ENCODE measurements at regions not wholly inside any gene's neighbourhood (a gene's known extent, or its start where the extent isn't known, plus 50 kb on each side); places are given as distances from the start of the nearest gene placed in this dataset.
A peak's percentile ranks its signal among the peaks of the same experiment; 100 is the strongest.

GRCh38 chr11:122062763-122063162 is 53.3 kb downstream of the BLID start:
- H3K27me3 ChIP-seq (ENCODE audit: insufficient read depth, low read length): no peaks in the 10 kb centered on the region
- no peaks in the 10 kb centered on the region for H3K36me3 ChIP-seq (ENCODE audit: insufficient read depth, low read depth, low read length)
- H3K9ac ChIP-seq (ENCODE audit: low read depth, low read length): no peak overlapping the region
- peaks cover 24% of the 10 kb centered on the region for H3K9me3 ChIP-seq (ENCODE audit: insufficient read depth, low read depth, low read length)
- no peak overlapping the region for H3K4me3 ChIP-seq (ENCODE audit: low read length)
- H3K4me1 ChIP-seq (ENCODE audit: insufficient read depth, low read length): no peaks in the 10 kb centered on the region
- no peak overlapping the region for H3K27ac ChIP-seq (ENCODE audit: low read length)

- H3K4me3 ChIP-seq (ENCODE audit: low read length): no peak overlapping the region
- H3K4me1 ChIP-seq (ENCODE audit: insufficient read depth, low read length): no peaks in the 10 kb centered on the region
- H3K27ac ChIP-seq (ENCODE audit: low read length): no peak overlapping the region
- no peaks in the 10 kb centered on the region for H3K36me3 ChIP-seq (ENCODE audit: insufficient read depth, low read depth, low read length)
- H3K27me3 ChIP-seq (ENCODE audit: insufficient read depth, low read length): no peaks in the 10 kb centered on the region
- peaks cover 22% of the 10 kb centered on the region for H3K9me3 ChIP-seq (ENCODE audit: insufficient read depth, low read depth, low read length)
- no peak overlapping the region for H3K9ac ChIP-seq (ENCODE audit: low read depth, low read length)
Measured at GRCh38 chr11:122059565-122059964, 56.5 kb downstream of the BLID start.

- Histone ChIP-seq H3K27me3 (ENCODE audit: insufficient read depth, low read length) (no peaks in the 10 kb centered on the region), H3K4me1 (ENCODE audit: insufficient read depth, low read length) (no peaks in the 10 kb centered on the region), H3K9ac (ENCODE audit: low read depth, low read length) (no peak overlapping the region), H3K36me3 (ENCODE audit: insufficient read depth, low read depth, low read length) (no peaks in the 10 kb centered on the region), H3K9me3 (ENCODE audit: insufficient read depth, low read depth, low read length) (no peaks in the 10 kb centered on the region), H3K4me3 (ENCODE audit: low read length) (no peak overlapping the region), H3K27ac (ENCODE audit: low read length) (no peak overlapping the region)
Measured at GRCh38 chr11:122050021-122050690, 65.9 kb downstream of the BLID start.

GRCh38 chr11:122048401-122048800 is 67.6 kb downstream of the BLID start:
- no peaks in the 10 kb centered on the region for H3K27me3 ChIP-seq (ENCODE audit: insufficient read depth, low read length)
- no peak overlapping the region for H3K9ac ChIP-seq (ENCODE audit: low read depth, low read length)
- no peaks in the 10 kb centered on the region for H3K36me3 ChIP-seq (ENCODE audit: insufficient read depth, low read depth, low read length)
- H3K4me3 ChIP-seq (ENCODE audit: low read length): no peak overlapping the region
- H3K4me1 ChIP-seq (ENCODE audit: insufficient read depth, low read length): no peaks in the 10 kb centered on the region
- no peaks in the 10 kb centered on the region for H3K9me3 ChIP-seq (ENCODE audit: insufficient read depth, low read depth, low read length)
- H3K27ac ChIP-seq (ENCODE audit: low read length): no peak overlapping the region

- no peaks in the 10 kb centered on the region for H3K36me3 ChIP-seq (ENCODE audit: insufficient read depth, low read depth, low read length)
- H3K4me1 ChIP-seq (ENCODE audit: insufficient read depth, low read length): peaks cover 3% of the 10 kb centered on the region; the same call in 1 of the 2 replicates
- no peak overlapping the region for H3K9ac ChIP-seq (ENCODE audit: low read depth, low read length)
- no peaks in the 10 kb centered on the region for H3K27me3 ChIP-seq (ENCODE audit: insufficient read depth, low read length)
- no peak overlapping the region for H3K27ac ChIP-seq (ENCODE audit: low read length)
- no peak overlapping the region for H3K4me3 ChIP-seq (ENCODE audit: low read length)
- H3K9me3 ChIP-seq (ENCODE audit: insufficient read depth, low read depth, low read length): no peaks in the 10 kb centered on the region
Measured at GRCh38 chr11:122046846-122047245, 69.2 kb downstream of the BLID start.

- H3K27me3 ChIP-seq (ENCODE audit: insufficient read depth, low read length): no peaks in the 10 kb centered on the region
- H3K9ac ChIP-seq (ENCODE audit: low read depth, low read length): no peak overlapping the region
- peaks cover 3% of the 10 kb centered on the region; the same call in 1 of the 2 replicates for H3K4me1 ChIP-seq (ENCODE audit: insufficient read depth, low read length)
- no peaks in the 10 kb centered on the region for H3K36me3 ChIP-seq (ENCODE audit: insufficient read depth, low read depth, low read length)
- no peaks in the 10 kb centered on the region for H3K9me3 ChIP-seq (ENCODE audit: insufficient read depth, low read depth, low read length)
- no peak overlapping the region for H3K27ac ChIP-seq (ENCODE audit: low read length)
- no peak overlapping the region for H3K4me3 ChIP-seq (ENCODE audit: low read length)
Measured at GRCh38 chr11:122046438-122046837, 69.6 kb downstream of the BLID start.

GRCh38 chr11:122045181-122045586 is 70.8 kb downstream of the BLID start:
- Histone ChIP-seq H3K4me3 (ENCODE audit: low read length) (no peak overlapping the region), H3K4me1 (ENCODE audit: insufficient read depth, low read length) (peaks cover 10% of the 10 kb centered on the region), H3K9me3 (ENCODE audit: insufficient read depth, low read depth, low read length) (no peaks in the 10 kb centered on the region), H3K9ac (ENCODE audit: low read depth, low read length) (no peak overlapping the region), H3K36me3 (ENCODE audit: insufficient read depth, low read depth, low read length) (no peaks in the 10 kb centered on the region), H3K27ac (ENCODE audit: low read length) (no peak overlapping the region), H3K27me3 (ENCODE audit: insufficient read depth, low read length) (no peaks in the 10 kb centered on the region)

- no peaks in the 10 kb centered on the region for H3K36me3 ChIP-seq (ENCODE audit: insufficient read depth, low read depth, low read length)
- H3K4me1 ChIP-seq (ENCODE audit: insufficient read depth, low read length): peaks cover 14% of the 10 kb centered on the region
- no peaks in the 10 kb centered on the region for H3K9me3 ChIP-seq (ENCODE audit: insufficient read depth, low read depth, low read length)
- no peaks in the 10 kb centered on the region for H3K27me3 ChIP-seq (ENCODE audit: insufficient read depth, low read length)
- no peak overlapping the region for H3K27ac ChIP-seq (ENCODE audit: low read length)
- H3K4me3 ChIP-seq (ENCODE audit: low read length): no peak overlapping the region
- no peak overlapping the region for H3K9ac ChIP-seq (ENCODE audit: low read depth, low read length)
Measured at GRCh38 chr11:122044086-122044485, 71.9 kb downstream of the BLID start.

- Histone ChIP-seq H3K27ac (ENCODE audit: low read length) (no peak overlapping the region), H3K4me3 (ENCODE audit: low read length) (no peak overlapping the region), H3K27me3 (ENCODE audit: insufficient read depth, low read length) (no peaks in the 10 kb centered on the region), H3K9me3 (ENCODE audit: insufficient read depth, low read depth, low read length) (no peaks in the 10 kb centered on the region), H3K9ac (ENCODE audit: low read depth, low read length) (no peak overlapping the region), H3K4me1 (ENCODE audit: insufficient read depth, low read length) (peaks cover 22% of the 10 kb centered on the region), H3K36me3 (ENCODE audit: insufficient read depth, low read depth, low read length) (no peaks in the 10 kb centered on the region)
Measured at GRCh38 chr11:122042981-122043380, 73.0 kb downstream of the BLID start.

- Histone ChIP-seq H3K27ac (ENCODE audit: low read length) (no peak overlapping the region), H3K4me1 (ENCODE audit: insufficient read depth, low read length) (peaks cover 32% of the 10 kb centered on the region), H3K36me3 (ENCODE audit: insufficient read depth, low read depth, low read length) (no peaks in the 10 kb centered on the region), H3K27me3 (ENCODE audit: insufficient read depth, low read length) (no peaks in the 10 kb centered on the region), H3K4me3 (ENCODE audit: low read length) (peak overlapping the region; percentile 21; the same call in 1 of the 2 replicates), H3K9ac (ENCODE audit: low read depth, low read length) (no peak overlapping the region), H3K9me3 (ENCODE audit: insufficient read depth, low read depth, low read length) (no peaks in the 10 kb centered on the region)
Measured at GRCh38 chr11:122040464-122040863, 75.6 kb downstream of the BLID start.

- H3K9me3 ChIP-seq (ENCODE audit: insufficient read depth, low read depth, low read length): no peaks in the 10 kb centered on the region
- no peak overlapping the region for H3K9ac ChIP-seq (ENCODE audit: low read depth, low read length)
- H3K4me3 ChIP-seq (ENCODE audit: low read length): no peak overlapping the region
- H3K4me1 ChIP-seq (ENCODE audit: insufficient read depth, low read length): peaks cover 32% of the 10 kb centered on the region
- H3K36me3 ChIP-seq (ENCODE audit: insufficient read depth, low read depth, low read length): no peaks in the 10 kb centered on the region
- no peak overlapping the region for H3K27ac ChIP-seq (ENCODE audit: low read length)
- H3K27me3 ChIP-seq (ENCODE audit: insufficient read depth, low read length): no peaks in the 10 kb centered on the region
Measured at GRCh38 chr11:122038543-122038942, 77.5 kb downstream of the BLID start.

GRCh38 chr11:122037911-122038310 is 78.1 kb downstream of the BLID start:
- no peaks in the 10 kb centered on the region for H3K36me3 ChIP-seq (ENCODE audit: insufficient read depth, low read depth, low read length)
- no peak overlapping the region for H3K4me3 ChIP-seq (ENCODE audit: low read length)
- no peak overlapping the region for H3K27ac ChIP-seq (ENCODE audit: low read length)
- H3K27me3 ChIP-seq (ENCODE audit: insufficient read depth, low read length): no peaks in the 10 kb centered on the region
- peaks cover 32% of the 10 kb centered on the region for H3K4me1 ChIP-seq (ENCODE audit: insufficient read depth, low read length)
- no peaks in the 10 kb centered on the region for H3K9me3 ChIP-seq (ENCODE audit: insufficient read depth, low read depth, low read length)
- no peak overlapping the region for H3K9ac ChIP-seq (ENCODE audit: low read depth, low read length)

Measured in iPS-20b (cell line).